ENCODE measurements at regions not wholly inside any gene's neighbourhood (a gene's known extent, or its start where the extent isn't known, plus 50 kb on each side); places are given as distances from the start of the nearest gene placed in this dataset.

- TF ChIP-seq NCOR1 (IDR thresholded peaks at IDR 0.05) (no peak), SP1 (CRISPR knock-in tag; IDR thresholded peaks at IDR 0.05) (no peak), CTCF (IDR thresholded peaks at IDR 0.05 in 2 of 3, conservative IDR thresholded peaks at IDR 0.05 in 1 of 3; ENCODE audit: insufficient read depth in 2 of 3, low read depth in 1 of 3, low read length in 3 of 3) (no peak), TFE3 (CRISPR knock-in tag; IDR thresholded peaks at IDR 0.05) (no peak), EZH2 (IDR thresholded peaks at IDR 0.05; ENCODE audit: borderline replicate concordance, low read depth, low read length) (no peak), BHLHE40 (IDR thresholded peaks at IDR 0.05; ENCODE audit: low read length) (no peak), E2F6 (IDR thresholded peaks at IDR 0.05; ENCODE audit: borderline replicate concordance in 1 of 2, extremely low read depth in 1 of 2, insufficient read depth in 1 of 2, insufficient read length in 1 of 2, low read depth in 1 of 2, low read length in 1 of 2, poor library complexity in 1 of 2, severe bottlenecking in 1 of 2) (no peak), MAFK (IDR thresholded peaks at IDR 0.05; ENCODE audit: low read length) (no peak), POLR2A (conservative IDR thresholded peaks at IDR 0.05) (no peak), PML (IDR thresholded peaks at IDR 0.05; ENCODE audit: low read length) (no peak), CXXC5 (CRISPR knock-in tag; IDR thresholded peaks at IDR 0.05) (no peak), NFYB (IDR thresholded peaks at IDR 0.05; ENCODE audit: extremely low read depth, insufficient read length) (no peak)
Observed at GRCh38 chr1:193762236-193762635, 575.8 kb upstream of the B3GALT2 start.

Measured in K562 (cell line).